Body of pancreas (tissue), 4 donors: ENCODE measurements at regions not wholly inside any gene's neighbourhood (a gene's known extent, or its start where the extent isn't known, plus 50 kb on each side); places are given as distances from the start of the nearest gene placed in this dataset.

ENCODE experiments used
- ATAC-seq: fragments of 150-250 bp; one replicate; pipeline ENCODE4 v1.9.1; 2016
- DNase-seq, 4 donors: peaks; one replicate each; pipeline ENCODE4 v3.0.0-alpha.2; 2019
- H3K27ac ChIP-seq, 4 donors: fragments of 200-600 bp; sonication (generic); 1 replicate in 3 of 4; 2 replicates in 1 of 4; pipeline versions ENCODE4 v1.5.1 to v1.6.1; 2016 to 2019; ENCODE audit warnings: mild to moderate bottlenecking in 1 of 4, mixed read lengths in 1 of 4, moderate library complexity in 1 of 4
- H3K27me3 ChIP-seq, 2 donors: fragments of 200-600 bp; sonication (generic); one replicate each; pipeline ENCODE4 v1.6.0; 2016; ENCODE audit warnings: mild to moderate bottlenecking in 1 of 2
- H3K36me3 ChIP-seq, 2 donors: fragments of 200-600 bp; sonication (generic); replicated peaks in 1 of 2; 2 replicates each; pipeline ENCODE4 v1.5.1; 2016; ENCODE audit warnings: low read depth in 2 of 2; ENCODE audit not compliant: insufficient read depth in 1 of 2
- H3K4me1 ChIP-seq: fragments of 200-600 bp; sonication (generic); one replicate; pipeline ENCODE4 v1.6.0; 2016
- H3K4me3 ChIP-seq, 2 donors: fragments of 200-600 bp; sonication (generic); 1 replicate in 1 of 2; 2 replicates in 1 of 2; pipeline ENCODE4 v1.5.1; 2016 to 2019
- H3K9me3 ChIP-seq, 3 donors: fragments of 200-600 bp; sonication (generic); 1 replicate in 2 of 3; 2 replicates in 1 of 3; pipeline ENCODE4 v1.5.1; 2016
- CTCF ChIP-seq, 7 experiments: fragments of 450-650 bp in 4 of 7; fragments of 200-600 bp in 3 of 7; sonication (generic) in 3 of 7; IDR thresholded peaks; one replicate each; pipeline ENCODE4 v1.5.1; 2016 to 2019; ENCODE audit warnings: antibody characterized with exemption in 7 of 7
- POLR2A ChIP-seq, 3 donors: fragments of 450-650 bp; IDR thresholded peaks; one replicate each; pipeline ENCODE4 v1.6.1; 2016; ENCODE audit warnings: antibody characterized with exemption in 3 of 3, mild to moderate bottlenecking in 2 of 3
- WGBS, 2 donors: methylation state at CpG; one replicate each; pipeline ENCODE4 v1.1.5; 2017; 5-methylcytosine and 5-hydroxymethylcytosine counted together
- intact Hi-C: fragments of 100-400 bp; cut with DNase I; formaldehyde crosslinking; loops from one replicate; pipeline ENCODE4 v1.15.1; 2023

GRCh38 chr6:112636650-112637262 is 289.6 kb downstream of the RFPL4B start:
- ATAC-seq (no peak), DNase-seq (no peak)
- no peaks in the 10 kb centered on the region for H3K36me3 ChIP-seq
- WGBS, 2 donors: 27 to 49% methylated on average over 3 of the region's 3 CpGs
- H3K4me1 ChIP-seq: no peaks in the 10 kb centered on the region
- H3K4me3 ChIP-seq: no peak overlapping the region
- H3K27ac ChIP-seq: no peak overlapping the region
- no peaks in the 10 kb centered on the region for H3K27me3 ChIP-seq
- intact Hi-C loops: no loop called here
- no peaks in the 10 kb centered on the region for H3K9me3 ChIP-seq
- TF ChIP-seq POLR2A (IDR thresholded peaks at IDR 0.05) (no peak), CTCF (IDR thresholded peaks at IDR 0.05) (no peak)

GRCh38 chr6:112639391-112639831 is 292.3 kb downstream of the RFPL4B start:
- DNase-seq (no peak), ATAC-seq (no peak)
- Histone ChIP-seq H3K9me3 (no peaks in the 10 kb centered on the region), H3K27me3 (no peaks in the 10 kb centered on the region), H3K4me1 (no peaks in the 10 kb centered on the region), H3K4me3 (no peak overlapping the region), H3K36me3 (no peaks in the 10 kb centered on the region), H3K27ac (no peak overlapping the region)
- TF ChIP-seq POLR2A (IDR thresholded peaks at IDR 0.05) (no peak), CTCF (IDR thresholded peaks at IDR 0.05) (no peak)
- intact Hi-C loops: no loop called here

GRCh38 chr6:112640891-112641290 is 293.8 kb downstream of the RFPL4B start:
- intact Hi-C loops: no loop called here
- ATAC-seq (no peak), DNase-seq (no peak)
- TF ChIP-seq CTCF (IDR thresholded peaks at IDR 0.05) (no peak), POLR2A (IDR thresholded peaks at IDR 0.05) (no peak)
- Histone ChIP-seq H3K27ac (no peak overlapping the region), H3K4me3 (no peak overlapping the region), H3K36me3 (no peaks in the 10 kb centered on the region), H3K9me3 (no peaks in the 10 kb centered on the region), H3K4me1 (no peaks in the 10 kb centered on the region), H3K27me3 (no peaks in the 10 kb centered on the region)
- 44 to 51% methylated on average over 2 of the region's 2 CpGs for WGBS, 2 donors

GRCh38 chr6:112649853-112650252 is 302.7 kb downstream of the RFPL4B start:
- no peaks in the 10 kb centered on the region for H3K27me3 ChIP-seq
- intact Hi-C loops: no loop called here
- no peak for DNase-seq
- TF ChIP-seq POLR2A (IDR thresholded peaks at IDR 0.05): no peak
- H3K4me1 ChIP-seq: no peaks in the 10 kb centered on the region
- no peak for ATAC-seq
- H3K4me3 ChIP-seq: no peak overlapping the region
- H3K9me3 ChIP-seq: no peaks in the 10 kb centered on the region
- H3K27ac ChIP-seq: no peak overlapping the region
- no peaks in the 10 kb centered on the region for H3K36me3 ChIP-seq
- WGBS, 2 donors: 66 to 93% methylated on average over 2 of the region's 2 CpGs

- WGBS, 2 donors: 62 to 65% methylated on average over 4 of the region's 4 CpGs
- Histone ChIP-seq H3K9me3 (no peaks in the 10 kb centered on the region), H3K27me3 (no peaks in the 10 kb centered on the region), H3K36me3 (no peaks in the 10 kb centered on the region), H3K4me3 (no peak overlapping the region), H3K27ac (no peak overlapping the region), H3K4me1 (no peaks in the 10 kb centered on the region)
- DNase-seq (no peak), ATAC-seq (no peak)
- no peak for TF ChIP-seq CTCF (IDR thresholded peaks at IDR 0.05)
- no peak for TF ChIP-seq POLR2A (IDR thresholded peaks at IDR 0.05)
- intact Hi-C loops: no loop called here
These were observed 304.1 kb downstream of the RFPL4B start for GRCh38 chr6:112651239-112651638.
